ENCODE measurements at regions not wholly inside any gene's neighbourhood (a gene's known extent, or its start where the extent isn't known, plus 50 kb on each side); places are given as distances from the start of the nearest gene placed in this dataset.

DNA sequence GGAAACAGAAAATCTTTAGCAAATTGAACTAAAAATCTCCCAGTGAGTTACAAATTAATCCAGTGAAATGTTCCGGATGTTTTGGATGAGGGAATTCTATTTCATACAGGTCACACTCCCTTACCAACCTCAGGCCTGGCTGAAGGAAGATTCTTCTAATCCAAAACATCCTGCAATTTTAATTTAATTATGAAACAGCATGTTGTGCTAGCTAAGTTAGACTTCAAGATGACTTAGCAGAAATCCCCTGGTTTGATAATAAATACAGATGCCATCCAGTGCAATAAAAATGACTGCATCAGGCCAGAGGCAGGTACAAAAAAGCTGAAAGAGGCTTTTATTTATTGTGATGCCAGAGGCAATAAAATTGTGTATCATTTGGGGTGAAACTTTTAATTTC lies 96.7 kb upstream of the CLDN10 start:
- peaks cover 18% of the 10 kb centered on the region for H3K4me1 Mint-ChIP-seq (ENCODE audit: low read depth)
- H3K4me3 ChIP-seq (ENCODE audit: low read length), result no peak overlapping the region
- no peak overlapping the region for H3K27ac ChIP-seq (ENCODE audit: low read depth in 1 of 2, low read length in 2 of 2)
- DNase-seq (no peak), ATAC-seq (ENCODE audit: poor library complexity) (no peak)
- H3K4me3 Mint-ChIP-seq, result no peak overlapping the region
- POLR2A ChIA-PET, result no interaction called here
- peaks cover 3% of the 10 kb centered on the region for H3K9me3 Mint-ChIP-seq
- H3K27ac Mint-ChIP-seq, result no peak overlapping the region
- H3K27me3 Mint-ChIP-seq, result peaks cover 10% of the 10 kb centered on the region
- H3K9me3 ChIP-seq (ENCODE audit: control insufficient read depth in 1 of 2, insufficient read depth in 1 of 2, low read length in 2 of 2), result peaks cover 4 to 10% of the 10 kb centered on the region in 2 experiments
- CTCF ChIA-PET, result interaction anchor here (0.6 kb wide), 1 partner anchor 47 kb away, joined by 4 read pairs; no protein-coding TSS in a partner anchor
- no peaks in the 10 kb centered on the region for H3K36me3 Mint-ChIP-seq (ENCODE audit: low read depth)
- peaks cover 8% of the 10 kb centered on the region for H3K4me1 ChIP-seq (ENCODE audit: insufficient read depth, low read length)
- no peaks in the 10 kb centered on the region for H3K36me3 ChIP-seq (ENCODE audit: insufficient read depth, low read length)
- no peaks in the 10 kb centered on the region for H3K27me3 ChIP-seq (ENCODE audit: control insufficient read depth in 1 of 2, insufficient read depth in 2 of 2, low read length in 2 of 2)
- TF ChIP-seq, protein P1, sequence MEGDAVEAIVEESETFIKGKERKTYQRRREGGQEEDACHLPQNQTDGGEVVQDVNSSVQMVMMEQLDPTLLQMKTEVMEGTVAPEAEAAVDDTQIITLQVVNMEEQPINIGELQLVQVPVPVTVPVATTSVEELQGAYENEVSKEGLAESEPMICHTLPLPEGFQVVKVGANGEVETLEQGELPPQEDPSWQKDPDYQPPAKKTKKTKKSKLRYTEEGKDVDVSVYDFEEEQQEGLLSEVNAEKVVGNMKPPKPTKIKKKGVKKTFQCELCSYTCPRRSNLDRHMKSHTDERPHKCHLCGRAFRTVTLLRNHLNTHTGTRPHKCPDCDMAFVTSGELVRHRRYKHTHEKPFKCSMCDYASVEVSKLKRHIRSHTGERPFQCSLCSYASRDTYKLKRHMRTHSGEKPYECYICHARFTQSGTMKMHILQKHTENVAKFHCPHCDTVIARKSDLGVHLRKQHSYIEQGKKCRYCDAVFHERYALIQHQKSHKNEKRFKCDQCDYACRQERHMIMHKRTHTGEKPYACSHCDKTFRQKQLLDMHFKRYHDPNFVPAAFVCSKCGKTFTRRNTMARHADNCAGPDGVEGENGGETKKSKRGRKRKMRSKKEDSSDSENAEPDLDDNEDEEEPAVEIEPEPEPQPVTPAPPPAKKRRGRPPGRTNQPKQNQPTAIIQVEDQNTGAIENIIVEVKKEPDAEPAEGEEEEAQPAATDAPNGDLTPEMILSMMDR (IDR thresholded peaks at IDR 0.05), result no peak
- intact Hi-C loops (cut with DNase I, micrococcal nuclease), result no loop called here

DNA sequence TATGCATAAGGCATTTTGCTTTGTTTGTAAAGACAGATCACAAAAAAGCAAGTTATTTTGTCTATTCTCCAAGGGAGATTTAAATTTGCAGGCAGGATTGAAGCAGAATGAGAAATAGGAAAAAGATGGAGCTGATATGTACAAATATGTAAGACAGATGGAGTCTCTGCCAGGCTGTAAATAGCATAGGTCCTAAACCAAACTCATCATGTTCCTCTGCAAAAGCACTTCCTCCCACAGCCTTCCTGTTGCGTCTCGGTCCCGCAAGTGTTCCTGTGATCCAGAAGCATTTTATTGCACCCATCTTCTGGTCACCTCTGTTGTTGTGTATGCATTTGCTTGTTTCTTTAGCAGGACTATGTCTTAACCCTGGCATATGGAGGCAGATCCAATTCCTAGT lies 95.7 kb upstream of the CLDN10 start:
- Mint-ChIP-seq H3K27me3 (peaks cover under 1% of the 10 kb centered on the region), H3K4me3 (no peak overlapping the region), H3K9me3 (peaks cover 3% of the 10 kb centered on the region), H3K4me1 (ENCODE audit: low read depth) (peaks cover 18% of the 10 kb centered on the region), H3K27ac (no peak overlapping the region), H3K36me3 (ENCODE audit: low read depth) (no peaks in the 10 kb centered on the region)
- no peak overlapping the region for H3K27ac ChIP-seq (ENCODE audit: low read depth in 1 of 2, low read length in 2 of 2)
- intact Hi-C loops (cut with DNase I, micrococcal nuclease), result no loop called here
- no peaks in the 10 kb centered on the region for H3K27me3 ChIP-seq (ENCODE audit: control insufficient read depth in 1 of 2, insufficient read depth in 2 of 2, low read length in 2 of 2)
- peaks cover 4 to 10% of the 10 kb centered on the region in 2 experiments for H3K9me3 ChIP-seq (ENCODE audit: control insufficient read depth in 1 of 2, insufficient read depth in 1 of 2, low read length in 2 of 2)
- no peaks in the 10 kb centered on the region for H3K36me3 ChIP-seq (ENCODE audit: insufficient read depth, low read length)
- peaks cover 8% of the 10 kb centered on the region for H3K4me1 ChIP-seq (ENCODE audit: insufficient read depth, low read length)
- ChIA-PET CTCF (no interaction called here), POLR2A (no interaction called here)
- TF ChIP-seq, protein P1 (IDR thresholded peaks at IDR 0.05), result no peak
- ATAC-seq (ENCODE audit: poor library complexity), result no peak
- no peak overlapping the region for H3K4me3 ChIP-seq (ENCODE audit: low read length)
- no peak for DNase-seq

DNA sequence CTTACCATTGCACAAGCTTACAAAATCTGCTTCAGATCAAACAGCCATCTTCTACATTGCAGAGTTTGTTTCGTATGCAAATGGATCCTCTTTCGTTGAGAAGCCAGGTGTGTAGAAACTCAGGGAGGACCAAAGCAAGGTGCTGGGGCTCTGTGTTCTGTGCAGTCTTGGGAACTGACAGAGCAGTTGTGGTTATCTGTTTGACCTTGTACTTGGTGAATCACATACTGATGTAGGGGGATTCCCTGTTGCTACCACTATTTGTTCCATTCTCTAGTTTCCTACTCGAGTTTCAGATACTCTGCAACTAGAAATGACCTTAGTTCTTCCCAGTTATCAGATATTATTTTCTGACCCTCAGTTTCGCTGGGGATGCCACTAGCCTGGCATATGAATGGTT lies 95.2 kb upstream of the CLDN10 start:
- ChIA-PET POLR2A (no interaction called here), CTCF (no interaction called here)
- Histone ChIP-seq H3K27me3 (ENCODE audit: control insufficient read depth in 1 of 2, insufficient read depth in 2 of 2, low read length in 2 of 2) (no peaks in the 10 kb centered on the region), H3K9me3 (ENCODE audit: control insufficient read depth in 1 of 2, insufficient read depth in 1 of 2, low read length in 2 of 2) (peaks cover 4 to 10% of the 10 kb centered on the region in 2 experiments), H3K27ac (ENCODE audit: low read depth in 1 of 2, low read length in 2 of 2) (no peak overlapping the region), H3K4me3 (ENCODE audit: low read length) (no peak overlapping the region), H3K36me3 (ENCODE audit: insufficient read depth, low read length) (no peaks in the 10 kb centered on the region), H3K4me1 (ENCODE audit: insufficient read depth, low read length) (peaks cover 8% of the 10 kb centered on the region)
- peaks cover 3% of the 10 kb centered on the region for H3K9me3 Mint-ChIP-seq
- H3K36me3 Mint-ChIP-seq (ENCODE audit: low read depth), result no peaks in the 10 kb centered on the region
- intact Hi-C loops (cut with DNase I, micrococcal nuclease), result no loop called here
- no peak overlapping the region for H3K4me3 Mint-ChIP-seq
- ATAC-seq (ENCODE audit: poor library complexity) (no peak), DNase-seq (no peak)
- TF ChIP-seq, protein P1 (IDR thresholded peaks at IDR 0.05), result no peak
- H3K27ac Mint-ChIP-seq, result no peak overlapping the region
- no peaks in the 10 kb centered on the region for H3K27me3 Mint-ChIP-seq
- peaks cover 18% of the 10 kb centered on the region for H3K4me1 Mint-ChIP-seq (ENCODE audit: low read depth)
